ENCODE measurements at regions not wholly inside any gene's neighbourhood (a gene's known extent, or its start where the extent isn't known, plus 50 kb on each side); places are given as distances from the start of the nearest gene placed in this dataset.

- no peak for TF ChIP-seq POLR2AphosphoS5 (IDR thresholded peaks at IDR 0.05; ENCODE audit: borderline replicate concordance, low read depth, low read length)
- TF ChIP-seq EZH2 (IDR thresholded peaks at IDR 0.05), result no peak
Observed at GRCh38 chr10:28768227-28768626, 90.9 kb downstream of the BAMBI start.
